ENCODE measurements at regions not wholly inside any gene's neighbourhood (a gene's known extent, or its start where the extent isn't known, plus 50 kb on each side); places are given as distances from the start of the nearest gene placed in this dataset.

DNA sequence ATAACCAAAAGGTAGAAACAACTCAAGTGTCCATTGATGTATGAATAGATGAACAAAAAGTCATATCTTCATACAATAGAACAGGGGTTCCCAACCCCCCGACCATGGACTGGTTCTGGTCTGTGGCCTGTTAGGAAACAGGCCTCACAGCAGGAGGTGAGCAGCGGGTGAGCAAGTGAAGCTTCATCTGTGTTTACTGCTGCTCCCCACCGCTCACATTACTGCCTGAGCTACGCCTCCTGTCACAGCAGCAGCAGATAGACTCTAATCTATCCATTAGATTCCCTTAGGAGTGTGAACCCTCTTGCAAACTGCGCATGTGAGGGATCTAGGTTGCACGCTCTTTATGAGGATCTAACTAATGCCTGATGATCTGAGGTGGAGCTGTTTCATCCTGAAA, 478.0 kb downstream of the BRINP1 start:
- no peak for ATAC-seq
- BruUV-seq (replicated peaks), result no TSS peak
- H3K9me3 ChIP-seq (replicated peaks; ENCODE audit: control insufficient read depth, insufficient read depth, low read length), result no peaks in the 10 kb centered on the region

GRCh38 chr9:118896324-118897000, 472.8 kb downstream of the BRINP1 start:
- H3K36me3 ChIP-seq (ENCODE audit: control insufficient read depth in 2 of 2, insufficient read depth in 2 of 2, low read length in 1 of 2), result no peaks in the 10 kb centered on the region
- no peak overlapping the region for H3K9ac ChIP-seq (ENCODE audit: control insufficient read depth, insufficient read depth, low read length)
- ChIA-PET RAD21 (ENCODE audit: unreplicated experiment) (no interaction called here), POLR2A (no interaction called here), SMC1A (ENCODE audit: uncharacterized antibody, unreplicated experiment) (no interaction called here), CTCF (no interaction called here)
- no peak overlapping the region for H3K4me2 ChIP-seq (ENCODE audit: control insufficient read depth, insufficient read depth)
- no peak overlapping the region for H3K27ac ChIP-seq (ENCODE audit: control insufficient read depth, insufficient read depth)
- H3K9me3 ChIP-seq (replicated peaks; ENCODE audit: control insufficient read depth, insufficient read depth, low read length), result no peaks in the 10 kb centered on the region
- H3K4me1 ChIP-seq (ENCODE audit: control insufficient read depth, insufficient read depth, low read length), result no peaks in the 10 kb centered on the region
- no peaks in the 10 kb centered on the region for H3K27me3 ChIP-seq (replicated peaks in 1 of 2; ENCODE audit: control insufficient read depth in 2 of 2, insufficient read depth in 2 of 2, low read length in 1 of 2)
- no peak overlapping the region for H3K4me3 ChIP-seq
- no peak for FAIRE-seq
- H3K79me2 ChIP-seq (ENCODE audit: control insufficient read depth, insufficient read depth, low read length), result no peaks in the 10 kb centered on the region
- no peak for ATAC-seq
- in situ Hi-C loops (cut with MboI), result no loop called here
- no peak overlapping the region for H2AFZ ChIP-seq (ENCODE audit: control insufficient read depth, low read depth, low read length)
- WGBS (ENCODE audit: insufficient coverage, insufficient replicate concordance, low lambda C conversion rate, missing lambda C conversion rate), result 33% methylated on average over 4 of the region's 4 CpGs
- no peak for DNase-seq (ENCODE audit: low read depth, low spot score)
- intact Hi-C loops (cut with micrococcal nuclease; ENCODE audit: unreplicated experiment), result no loop called here
- no peaks in the 10 kb centered on the region for H4K20me1 ChIP-seq (ENCODE audit: control insufficient read depth, insufficient read depth)
- no TSS peak for BruUV-seq (replicated peaks)
- TF ChIP-seq IRF4 (IDR thresholded peaks at IDR 0.05; ENCODE audit: low read depth, low read length) (no peak), GATAD2B (conservative IDR thresholded peaks at IDR 0.05; ENCODE audit: low read depth) (no peak), EGR1 (IDR thresholded peaks at IDR 0.05; ENCODE audit: borderline replicate concordance in 1 of 2, low read depth in 2 of 2, low read length in 2 of 2) (no peak)

More for the DNA sequence above, 478.0 kb downstream of the BRINP1 start:
- Histone ChIP-seq H3K27ac (ENCODE audit: control insufficient read depth, insufficient read depth) (no peak overlapping the region), H3K4me1 (ENCODE audit: control insufficient read depth, insufficient read depth, low read length) (no peaks in the 10 kb centered on the region), H3K27me3 (replicated peaks in 1 of 2; ENCODE audit: control insufficient read depth in 2 of 2, insufficient read depth in 2 of 2, low read length in 1 of 2) (no peaks in the 10 kb centered on the region), H3K4me3 (no peak overlapping the region), H2AFZ (ENCODE audit: control insufficient read depth, low read depth, low read length) (no peak overlapping the region), H3K9ac (ENCODE audit: control insufficient read depth, insufficient read depth, low read length) (no peak overlapping the region), H4K20me1 (ENCODE audit: control insufficient read depth, insufficient read depth) (no peaks in the 10 kb centered on the region), H3K79me2 (ENCODE audit: control insufficient read depth, insufficient read depth, low read length) (no peaks in the 10 kb centered on the region), H3K36me3 (ENCODE audit: control insufficient read depth in 2 of 2, insufficient read depth in 2 of 2, low read length in 1 of 2) (no peaks in the 10 kb centered on the region), H3K4me2 (ENCODE audit: control insufficient read depth, insufficient read depth) (no peak overlapping the region)
- in situ Hi-C loops (cut with MboI), result no loop called here
- no peak for TF ChIP-seq BHLHE40 (IDR thresholded peaks at IDR 0.05; ENCODE audit: borderline replicate concordance in 1 of 2, low read depth in 2 of 2, low read length in 1 of 2)
- TF ChIP-seq ZNF217 (IDR thresholded peaks at IDR 0.05), result no peak
- TF ChIP-seq SPI1 (IDR thresholded peaks at IDR 0.05; ENCODE audit: borderline replicate concordance, insufficient read depth, low read depth, low read length), result no peak
- no peak for TF ChIP-seq NFXL1 (IDR thresholded peaks at IDR 0.05; ENCODE audit: borderline replicate concordance)
- no peak for TF ChIP-seq CBFB (IDR thresholded peaks at IDR 0.05; ENCODE audit: low read depth)
- no peak for TF ChIP-seq POU2F2 (IDR thresholded peaks at IDR 0.05; ENCODE audit: borderline replicate concordance, low read depth, low read length)
- POLR2A ChIA-PET, result no interaction called here
- intact Hi-C loops (cut with micrococcal nuclease; ENCODE audit: unreplicated experiment), result no loop called here
- CTCF ChIA-PET, result no interaction called here
- DNase-seq (ENCODE audit: low read depth, low spot score) (no peak), FAIRE-seq (no peak)
- SMC1A ChIA-PET (ENCODE audit: uncharacterized antibody, unreplicated experiment), result no interaction called here
- WGBS (ENCODE audit: insufficient coverage, insufficient replicate concordance, low lambda C conversion rate, missing lambda C conversion rate), result 17% methylated on average over 6 of the region's 6 CpGs
- RAD21 ChIA-PET (ENCODE audit: unreplicated experiment), result no interaction called here

All from GM12878 (cell line).